NCI-H82 (cell line): ENCODE measurements at regions not wholly inside any gene's neighbourhood (a gene's known extent, or its start where the extent isn't known, plus 50 kb on each side); places are given as distances from the start of the nearest gene placed in this dataset.
"Not testable (repeated sequence)": the region's sequence is repeated elsewhere in the genome, so short reads cannot be mapped to it uniquely, and the experiment has no call there.

ENCODE experiments used
- DNase-seq: peaks from one replicate; lab custom pipeline; 2025; lab: John Stamatoyannopoulos, UW

DNA sequence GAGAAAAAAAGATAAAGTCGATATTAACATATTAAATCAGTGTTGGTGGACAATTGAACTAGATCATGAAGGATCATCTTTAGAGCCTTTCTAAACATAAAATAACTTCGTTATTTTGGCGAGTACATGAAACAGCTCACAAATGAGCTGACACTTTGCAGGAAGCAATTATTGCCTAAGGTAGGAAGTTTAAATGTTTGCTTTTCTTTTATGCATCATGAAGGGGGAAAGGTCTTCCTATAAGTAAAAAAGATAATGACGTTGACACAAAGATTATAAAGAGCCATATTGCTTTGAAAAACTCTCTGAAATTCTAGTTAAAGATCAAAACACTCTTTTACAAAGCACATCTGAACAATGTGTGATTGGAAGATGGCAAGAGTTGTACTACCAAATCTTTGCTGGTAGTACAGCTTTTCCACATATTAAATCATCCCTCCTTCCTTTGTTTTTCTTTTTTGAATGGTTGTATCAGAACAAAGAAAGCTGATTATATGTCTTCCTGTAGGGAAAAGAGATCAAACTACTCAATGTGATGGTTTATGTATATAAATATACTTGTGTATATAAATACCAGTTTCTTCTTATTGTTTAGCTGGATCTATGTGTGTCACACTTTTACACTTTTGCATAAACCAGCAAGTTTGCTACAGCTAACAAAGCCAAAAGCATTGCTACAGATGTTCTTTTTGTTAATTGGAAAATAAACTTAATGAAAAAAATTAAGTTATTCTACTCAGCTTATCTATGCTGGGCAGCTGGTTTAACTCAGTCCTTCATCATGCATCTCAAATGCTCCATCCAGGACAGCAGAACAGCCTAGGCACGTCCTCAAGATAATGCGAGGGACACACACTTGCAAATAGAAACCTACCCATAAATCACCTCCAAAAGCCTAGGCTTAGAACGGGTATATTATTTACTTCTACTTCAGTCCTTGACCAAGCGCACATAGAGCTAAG lies 850.8 kb upstream of the ROBO1 start:
- DNase-seq = no peak

DNA sequence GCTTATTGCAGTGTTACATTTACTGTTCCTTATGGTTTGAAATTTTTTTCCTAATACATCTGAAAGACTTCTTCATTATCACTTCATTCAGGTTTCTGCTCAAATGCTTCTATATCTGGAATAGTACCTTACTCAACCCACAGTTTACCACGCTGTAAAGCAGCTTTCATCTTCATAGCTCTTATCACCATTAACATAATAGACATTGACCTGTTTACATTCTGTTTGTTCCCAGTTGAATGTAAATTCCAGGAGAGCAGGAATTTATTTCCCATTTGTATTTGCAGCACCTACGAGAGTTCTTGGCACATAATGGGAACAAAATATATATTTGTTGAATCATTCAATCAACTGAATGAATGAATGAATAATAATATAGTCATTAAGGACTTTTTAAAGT lies 844.6 kb upstream of the ROBO1 start:
- no peak for DNase-seq

DNA sequence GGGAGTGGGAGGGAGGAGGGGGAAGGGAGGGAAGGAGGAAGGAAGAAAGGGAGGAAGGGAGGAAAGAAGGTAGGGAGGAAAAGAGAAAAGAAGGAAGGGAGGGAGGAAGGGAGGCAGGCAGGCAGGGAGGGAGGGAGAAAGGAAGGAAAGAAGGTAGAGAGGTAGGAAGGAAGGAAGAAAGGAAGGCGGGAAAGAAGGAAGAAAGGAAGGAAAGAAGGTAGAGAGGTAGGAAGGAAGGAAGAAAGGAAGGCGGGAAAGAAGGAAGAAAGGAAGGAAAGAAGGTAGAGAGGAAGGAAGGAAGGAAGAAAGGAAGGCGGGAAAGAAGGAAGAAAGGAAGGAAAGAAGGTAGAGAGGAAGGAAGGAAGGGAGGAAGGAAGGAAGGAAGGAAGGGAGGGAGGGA lies 840.3 kb upstream of the ROBO1 start:
- not testable (repeated sequence) for DNase-seq

DNA sequence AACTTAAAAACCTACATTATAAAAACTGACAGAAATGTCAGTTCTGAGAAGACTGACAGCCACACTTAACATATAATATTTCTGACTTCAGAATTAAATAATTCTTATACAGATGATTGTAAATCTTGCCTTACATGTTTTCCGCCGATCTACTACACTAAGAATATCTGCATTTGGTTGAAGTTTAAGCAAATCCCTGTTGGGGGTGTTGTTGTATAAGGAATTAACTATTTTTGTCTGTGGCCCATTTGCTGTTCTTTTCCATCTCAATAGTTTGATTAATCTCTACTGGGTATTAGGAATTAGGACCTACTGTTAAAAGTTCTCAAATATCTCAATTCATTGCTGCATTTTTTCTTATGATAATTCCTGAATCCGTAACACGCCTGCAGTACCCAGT lies 838.3 kb upstream of the ROBO1 start:
- DNase-seq = peak; percentile 13

DNA sequence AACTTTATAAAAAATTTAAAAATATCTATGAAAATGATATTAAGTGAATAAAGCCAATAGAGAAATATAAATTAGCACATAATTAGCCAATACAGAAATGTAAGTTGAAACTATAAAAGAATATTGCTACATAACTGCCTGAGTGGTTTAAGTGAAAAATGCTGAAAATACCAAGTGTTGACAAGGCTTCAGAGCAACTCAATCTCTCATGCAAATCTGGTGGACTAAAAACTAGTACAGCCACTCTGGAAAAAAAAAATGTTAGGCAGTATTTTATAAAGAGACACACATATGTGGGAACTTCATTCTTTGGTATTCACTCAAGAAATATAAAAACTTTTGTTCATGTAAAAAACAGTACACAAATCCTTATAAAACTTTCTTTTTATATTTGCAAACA lies 833.7 kb upstream of the ROBO1 start:
- no peak for DNase-seq

DNA sequence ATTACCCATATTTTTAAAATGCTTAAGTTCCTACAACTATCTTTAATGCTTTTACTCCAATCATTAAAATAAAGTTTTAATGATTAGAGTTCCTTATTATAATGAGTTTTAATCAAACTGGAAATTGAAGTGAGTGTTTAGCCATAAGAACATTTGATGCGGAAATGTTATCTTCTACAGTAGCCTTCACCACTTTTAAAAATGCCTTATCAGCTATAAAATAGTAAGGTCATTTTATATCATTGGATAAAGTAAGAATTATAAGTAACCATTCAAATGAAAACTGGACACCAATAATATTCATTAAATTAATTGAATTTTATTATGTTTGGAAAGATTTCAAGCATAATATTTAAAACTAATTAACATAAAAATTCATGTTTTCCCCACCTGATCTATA lies 825.0 kb upstream of the ROBO1 start:
- no peak for DNase-seq

DNA sequence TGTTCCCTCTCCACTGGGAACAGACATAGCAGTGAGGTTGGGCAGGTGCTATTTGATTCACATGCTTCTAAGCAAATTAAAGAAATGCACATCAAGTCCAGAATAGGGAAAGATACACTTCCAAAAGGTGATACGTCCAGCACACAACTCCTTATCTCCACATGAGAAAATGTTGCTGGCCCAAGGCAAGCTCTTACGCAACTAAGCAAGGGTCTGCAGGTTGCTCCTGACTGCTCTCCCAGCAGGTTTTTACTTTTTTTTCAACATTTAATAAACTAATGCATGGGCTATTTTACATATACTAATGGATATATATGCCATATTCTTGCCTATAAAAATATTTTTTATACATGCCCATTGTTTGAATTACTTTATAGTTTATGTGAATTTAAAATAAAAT lies 818.5 kb upstream of the ROBO1 start:
- no peak for DNase-seq

DNA sequence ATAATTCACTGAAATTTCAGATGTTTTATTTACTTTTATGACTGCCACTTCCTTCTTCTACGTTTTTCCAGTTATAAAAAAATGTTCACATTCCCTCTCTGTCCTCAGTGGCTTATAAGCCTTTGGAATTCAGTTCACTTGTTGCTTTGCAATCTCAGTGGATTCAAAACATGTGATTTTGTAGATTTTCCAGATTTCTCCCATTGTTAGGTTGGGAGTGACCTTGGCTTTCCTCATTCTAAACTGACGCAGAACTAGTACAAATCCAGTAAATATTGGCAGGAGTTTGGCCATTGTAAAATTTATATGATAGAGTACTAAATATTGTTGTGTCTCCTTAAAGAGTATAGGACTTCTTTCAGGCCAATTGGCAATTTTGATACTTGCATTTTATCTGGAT lies 812.3 kb upstream of the ROBO1 start:
- no peak for DNase-seq

DNA sequence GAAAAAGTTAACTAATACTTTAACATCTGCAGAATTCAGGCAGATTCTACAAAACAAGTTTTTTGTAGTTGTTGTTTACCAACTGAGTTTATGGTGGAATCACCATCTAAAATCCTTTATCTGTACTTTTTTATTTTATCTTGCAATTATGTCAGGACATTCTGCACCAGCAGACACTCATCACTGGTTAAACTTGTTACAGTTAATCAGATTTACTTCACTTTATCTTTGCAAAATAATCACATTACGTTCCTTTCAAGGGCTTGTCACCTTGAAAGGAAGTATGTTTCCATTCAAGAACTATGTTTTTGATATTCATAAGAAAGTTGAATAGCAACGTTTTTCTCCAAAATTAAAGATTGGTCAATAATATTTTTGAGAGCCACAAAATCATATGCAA lies 796.6 kb upstream of the ROBO1 start:
- peak; percentile 72 for DNase-seq

DNA sequence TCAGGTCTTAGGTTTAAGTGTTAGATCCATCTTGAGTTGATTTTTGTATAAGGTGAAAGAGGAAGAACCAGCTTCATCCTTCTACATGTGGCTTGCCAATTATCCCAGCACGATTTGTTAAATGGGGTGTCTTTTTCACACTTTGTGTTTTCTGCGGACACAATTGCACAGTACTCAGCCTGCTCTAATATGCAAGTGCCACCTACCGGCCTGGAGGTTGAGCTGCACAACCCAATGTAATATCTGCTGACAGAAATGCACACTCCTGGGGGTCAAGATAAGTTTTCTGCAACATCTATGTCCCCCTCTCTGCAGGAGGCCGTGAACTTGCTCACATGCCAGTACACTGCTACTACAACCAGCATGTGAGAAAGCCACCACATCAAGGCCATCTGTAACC lies 791.9 kb upstream of the ROBO1 start:
- no peak for DNase-seq

DNA sequence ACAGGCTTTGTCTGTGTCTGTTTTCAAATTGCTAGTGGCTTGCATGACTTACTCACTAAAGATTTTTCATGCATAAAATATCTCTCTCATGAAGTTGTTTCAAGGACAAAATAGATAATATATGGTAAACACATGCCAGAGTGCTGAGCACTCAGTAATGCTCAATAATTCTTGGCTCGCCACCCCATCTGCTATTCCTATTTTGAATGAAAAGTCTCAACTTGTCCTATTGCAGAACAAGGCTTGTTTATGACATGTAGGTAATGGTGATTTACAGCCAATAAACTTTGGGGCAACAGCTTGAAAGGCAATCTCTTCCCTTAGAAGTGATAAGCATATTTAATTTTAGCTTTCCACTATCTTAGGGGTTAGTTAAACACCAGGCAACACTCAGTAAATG lies 789.0 kb upstream of the ROBO1 start:
- DNase-seq = no peak

DNA sequence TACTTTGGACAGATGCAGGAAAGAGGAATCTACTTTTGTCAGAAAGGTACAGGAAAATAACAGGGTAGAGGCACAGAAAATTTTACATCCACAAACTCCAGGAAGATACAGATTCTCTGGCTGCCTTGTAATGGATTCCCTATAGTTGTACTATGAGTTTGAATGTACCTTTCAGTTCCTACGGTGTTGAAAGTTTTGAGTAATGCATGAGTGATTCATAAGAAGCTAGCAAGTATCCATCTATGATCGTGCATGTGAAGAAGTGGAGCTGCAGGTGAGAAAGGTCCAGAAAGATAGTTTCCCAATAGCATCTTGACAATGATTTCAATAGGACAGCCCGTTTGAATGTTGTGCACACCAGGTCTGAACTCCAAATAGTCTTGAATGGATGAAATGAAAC lies 786.5 kb upstream of the ROBO1 start:
- no peak for DNase-seq

DNA sequence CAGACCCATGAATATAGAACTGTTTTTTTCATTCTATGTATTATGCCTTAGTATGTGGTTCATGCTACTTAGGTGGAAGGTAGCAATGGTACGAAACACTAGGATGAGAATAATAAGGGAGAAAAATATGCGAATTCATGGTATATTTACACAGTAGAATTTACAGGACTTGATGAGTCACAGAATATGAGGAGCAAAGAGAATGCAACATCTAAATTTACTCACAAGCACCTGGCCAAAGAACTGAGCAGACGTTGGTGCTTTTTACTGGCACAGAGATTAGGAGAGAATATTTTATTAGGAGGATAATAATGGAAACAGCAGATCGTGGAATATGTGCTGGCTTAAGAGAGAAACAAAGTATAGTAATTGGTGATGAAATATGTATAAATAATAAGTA lies 785.4 kb upstream of the ROBO1 start:
- DNase-seq = no peak

DNA sequence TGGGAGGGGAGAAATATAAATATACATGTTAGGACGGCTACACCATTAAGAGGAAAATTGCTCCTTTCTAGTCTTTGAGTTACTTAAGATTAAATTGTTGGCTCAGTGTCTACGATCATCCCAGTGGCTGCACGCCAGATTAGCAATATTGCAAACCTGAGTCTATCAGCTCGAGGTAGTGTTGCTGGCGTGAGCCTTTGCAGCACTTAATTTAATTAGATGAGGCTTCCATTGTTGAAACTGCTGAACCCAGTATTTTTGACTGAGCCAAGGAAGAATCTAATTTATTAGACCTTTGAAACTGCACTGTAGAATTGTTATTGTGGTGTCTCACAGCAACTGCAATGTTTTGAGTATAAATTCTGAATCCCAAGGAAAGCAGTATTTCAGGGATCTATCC lies 782.4 kb upstream of the ROBO1 start:
- peak; percentile 78 for DNase-seq

DNA sequence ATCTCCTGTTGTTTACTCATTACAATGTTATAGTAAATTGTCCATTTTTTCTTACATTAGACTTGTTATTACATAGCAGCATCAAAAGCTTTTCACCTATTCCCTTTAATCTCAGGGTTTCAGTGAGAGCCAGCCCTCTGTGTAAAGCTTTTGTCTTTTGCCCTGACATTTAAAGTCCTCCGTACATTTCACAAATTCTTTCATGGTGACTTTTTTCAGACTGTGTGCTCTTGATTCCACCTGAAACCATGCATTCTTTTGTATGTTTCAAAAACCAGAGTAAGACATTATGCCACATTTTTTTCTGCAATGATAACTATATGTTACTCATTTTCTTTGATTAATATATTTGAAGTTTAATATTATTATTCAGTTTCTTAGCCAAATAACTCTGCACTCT lies 781.4 kb upstream of the ROBO1 start:
- no peak for DNase-seq

DNA sequence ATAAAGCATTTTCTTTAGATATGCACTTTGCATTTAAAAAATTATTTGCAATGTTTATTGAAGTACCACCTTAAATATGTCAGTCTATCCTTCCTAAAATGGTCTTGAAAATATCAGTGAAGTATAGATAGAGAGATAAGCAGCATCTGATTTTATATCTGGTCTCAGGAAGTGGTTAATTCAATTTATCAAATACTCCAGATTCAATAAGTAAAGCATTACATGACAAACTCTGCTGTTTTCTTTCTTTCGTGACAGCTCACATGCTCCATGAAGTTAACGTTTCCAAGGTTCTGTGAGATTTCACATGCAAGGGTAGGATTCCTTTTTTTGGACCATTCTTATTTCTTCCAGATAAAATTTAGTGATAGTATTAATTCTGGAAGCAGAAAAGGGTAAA lies 775.4 kb upstream of the ROBO1 start:
- no peak for DNase-seq

DNA sequence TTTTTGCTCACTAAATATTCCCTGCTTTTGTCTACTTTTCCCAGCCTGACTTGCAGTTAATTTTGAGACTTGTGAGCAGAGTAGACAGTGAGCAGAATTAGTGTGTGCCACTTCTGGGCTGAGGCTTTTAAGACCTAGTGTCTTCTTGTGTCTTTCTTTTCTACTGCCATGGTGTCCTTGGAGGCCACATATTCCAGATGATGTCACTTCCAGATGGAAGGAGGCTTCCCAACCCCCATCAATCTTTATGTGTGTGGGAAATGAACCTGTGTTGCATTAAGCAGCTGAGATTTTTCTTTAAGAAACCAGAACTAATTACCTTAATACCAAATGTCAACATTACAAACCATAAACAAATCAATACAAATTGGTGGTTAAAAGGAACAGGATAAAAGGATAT lies 774.7 kb upstream of the ROBO1 start:
- DNase-seq = peak; percentile 74

DNA sequence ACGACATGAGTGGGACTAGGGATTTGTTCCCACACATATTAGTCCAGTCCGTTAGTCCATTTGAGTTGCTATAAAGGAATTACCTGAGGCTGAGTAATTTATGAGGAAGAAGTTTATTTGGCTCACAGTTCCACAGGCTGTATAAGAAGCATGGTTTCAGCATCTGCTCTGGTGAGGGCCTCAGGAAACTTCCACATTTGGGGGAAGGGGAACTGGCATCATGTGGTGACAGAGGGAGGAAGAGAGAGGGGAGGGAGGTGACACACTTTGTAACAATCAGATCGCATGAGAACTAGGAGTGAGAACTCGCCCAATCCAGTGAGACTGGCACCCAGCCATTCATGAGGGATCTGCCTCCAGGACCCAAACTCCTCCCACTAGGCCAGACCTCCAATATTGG lies 769.9 kb upstream of the ROBO1 start:
- DNase-seq = no peak

DNA sequence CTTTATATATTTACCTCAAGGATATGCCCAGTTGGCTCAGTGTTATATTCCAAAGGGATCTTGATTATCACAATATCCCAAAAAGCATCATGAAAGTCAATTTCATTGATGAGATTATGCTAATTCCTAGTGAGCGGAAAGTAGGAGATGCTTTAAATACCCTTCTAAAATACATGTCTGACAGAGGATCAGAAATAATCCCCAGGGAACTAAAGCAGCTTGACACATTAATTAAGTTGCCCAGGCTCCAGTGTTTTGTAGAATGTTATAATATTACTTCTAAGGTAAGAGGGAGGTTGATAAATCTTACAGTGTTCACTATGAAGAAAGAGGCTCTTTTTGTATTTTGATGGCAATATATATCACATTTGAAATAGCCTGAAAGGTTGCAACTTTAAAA lies 767.5 kb upstream of the ROBO1 start:
- DNase-seq = peak; percentile 81

DNA sequence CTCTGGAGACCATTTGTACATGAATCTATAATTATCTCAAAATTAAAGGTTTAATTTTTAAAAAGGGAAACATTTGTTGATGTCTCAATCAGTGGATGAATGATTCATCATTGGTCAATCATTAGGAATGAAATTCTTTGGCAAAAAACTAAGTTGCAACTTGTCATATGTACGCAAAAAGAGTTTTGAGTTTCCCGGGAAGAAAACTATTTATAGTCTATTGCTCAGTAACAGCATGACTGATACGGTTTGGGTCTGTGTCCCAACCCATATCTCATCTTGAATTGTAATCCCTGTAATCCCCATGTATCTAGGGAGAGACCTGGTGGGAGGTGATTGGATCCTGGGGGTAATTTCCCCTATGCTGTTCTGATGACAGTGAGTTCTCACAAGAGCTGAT lies 765.8 kb upstream of the ROBO1 start:
- DNase-seq = no peak

DNA sequence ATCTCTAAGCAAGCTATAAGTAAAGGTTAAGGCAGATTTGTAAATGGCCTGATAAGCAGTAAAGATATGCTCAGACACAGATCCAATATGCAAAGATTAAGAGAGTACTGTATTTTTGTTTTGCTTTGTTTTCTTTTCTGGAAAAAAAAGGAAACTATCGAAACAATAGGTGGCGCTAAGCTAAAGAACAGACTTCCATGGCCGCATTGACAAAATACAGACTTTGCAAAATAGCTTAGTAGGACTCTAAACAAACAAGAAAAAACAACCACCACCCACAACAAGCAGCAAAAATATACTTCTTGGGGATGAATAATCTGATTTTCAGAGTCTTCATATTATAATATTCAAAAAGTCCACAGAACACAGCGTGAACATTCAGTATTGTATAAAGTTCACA lies 758.4 kb upstream of the ROBO1 start:
- DNase-seq = no peak

DNA sequence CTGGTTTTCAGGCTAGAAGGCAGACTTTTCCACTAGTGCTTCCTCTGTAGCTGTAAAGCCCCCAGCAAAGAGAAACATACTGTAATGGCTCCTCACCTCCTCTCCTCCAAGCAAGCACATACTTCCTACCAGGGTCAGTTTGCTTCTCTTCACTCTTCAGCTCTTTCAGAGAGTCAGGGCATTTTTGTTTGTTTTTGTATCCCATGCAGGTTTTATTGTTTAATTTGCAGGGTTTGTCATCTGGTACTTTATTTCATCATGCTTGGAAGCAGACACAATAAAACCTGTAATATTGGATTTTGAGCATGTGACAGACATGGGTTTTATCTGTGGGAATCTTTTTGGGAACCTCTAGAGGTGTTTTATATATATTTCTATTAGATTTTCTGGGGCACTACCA lies 753.3 kb upstream of the ROBO1 start:
- no peak for DNase-seq

DNA sequence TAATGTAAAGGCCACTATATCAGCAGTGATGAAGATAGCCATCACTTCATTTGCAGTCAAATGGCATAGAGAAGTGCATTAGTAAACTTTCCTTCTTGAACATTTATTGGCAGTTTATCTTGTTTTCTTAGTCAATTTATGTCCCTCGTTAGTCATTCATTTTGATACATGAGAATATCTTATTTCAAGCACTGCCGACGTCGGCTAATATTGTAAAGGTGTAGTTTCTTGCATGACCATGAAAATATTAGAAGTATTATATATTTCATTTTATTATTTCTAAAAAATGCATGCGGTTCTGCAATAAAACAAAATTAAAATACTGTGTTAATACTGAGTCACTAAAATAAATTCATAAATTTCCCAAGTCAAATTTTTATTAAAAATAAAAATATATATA lies 751.6 kb upstream of the ROBO1 start:
- no peak for DNase-seq

DNA sequence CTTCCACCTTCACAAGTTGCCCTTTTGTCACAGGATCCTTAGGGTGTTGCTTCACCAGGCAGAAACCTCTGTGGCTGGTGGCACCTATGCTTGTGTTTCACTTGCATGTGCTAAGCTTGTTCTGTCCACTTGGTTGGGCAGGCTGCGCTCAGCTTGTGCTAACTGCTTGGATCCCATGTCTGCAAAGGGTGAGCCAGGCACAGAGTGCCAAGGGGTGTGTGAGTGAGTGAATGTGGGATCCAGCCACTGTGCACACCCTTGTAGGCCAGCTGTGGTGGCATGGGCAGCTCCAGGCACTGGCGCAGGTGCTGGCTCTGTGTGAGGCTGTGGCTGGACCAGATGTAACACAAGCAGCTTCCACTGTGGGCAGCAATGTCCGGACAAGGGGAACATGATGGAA lies 728.7 kb upstream of the ROBO1 start:
- DNase-seq = no peak
